HG03432 (cell line): ENCODE measurements at regions not wholly inside any gene's neighbourhood (a gene's known extent, or its start where the extent isn't known, plus 50 kb on each side); places are given as distances from the start of the nearest gene placed in this dataset.
"Not testable (repeated sequence)": the region's sequence is repeated elsewhere in the genome, so short reads cannot be mapped to it uniquely, and the experiment has no call there.

ENCODE experiments used
- ATAC-seq: cut with Tn5 transposase; IDR thresholded peaks from one replicate; pipeline ENCODE4 v1.9.1; 2021; ENCODE audit warnings: mild to moderate bottlenecking, moderate library complexity; ENCODE audit not compliant: unreplicated experiment

- no peak for ATAC-seq
These were observed 1412.0 kb upstream of the ZEB2 start for GRCh38 chr2:145931781-145932395.

- ATAC-seq, result no peak
These were observed 1410.4 kb upstream of the ZEB2 start for GRCh38 chr2:145930318-145930717.

GRCh38 chr2:145927131-145927950, 1407.4 kb upstream of the ZEB2 start:
- ATAC-seq, result no peak

- no peak for ATAC-seq
These were observed 1405.7 kb upstream of the ZEB2 start for GRCh38 chr2:145925591-145925990.

GRCh38 chr2:145919477-145919876, 1399.6 kb upstream of the ZEB2 start:
- ATAC-seq, result no peak

- no peak for ATAC-seq
These were observed 1399.0 kb upstream of the ZEB2 start for GRCh38 chr2:145918951-145919350.

- ATAC-seq, result no peak
These were observed 1396.9 kb upstream of the ZEB2 start for GRCh38 chr2:145916799-145917198.

GRCh38 chr2:145914716-145915115, 1394.8 kb upstream of the ZEB2 start:
- ATAC-seq, result no peak

GRCh38 chr2:145910416-145910815, 1390.5 kb upstream of the ZEB2 start:
- peak; percentile 84 for ATAC-seq

- no peak for ATAC-seq
These were observed 1389.8 kb upstream of the ZEB2 start for GRCh38 chr2:145909766-145910165.

- ATAC-seq, result no peak
These were observed 1389.3 kb upstream of the ZEB2 start for GRCh38 chr2:145909175-145909755.

- no peak for ATAC-seq
These were observed 1386.4 kb upstream of the ZEB2 start for GRCh38 chr2:145906354-145906753.

GRCh38 chr2:145905371-145905770, 1385.5 kb upstream of the ZEB2 start:
- ATAC-seq, result no peak

- ATAC-seq, result no peak
These were observed 1377.2 kb upstream of the ZEB2 start for GRCh38 chr2:145897151-145897550.

- ATAC-seq, result no peak
These were observed 1368.0 kb upstream of the ZEB2 start for GRCh38 chr2:145887915-145888314.

- ATAC-seq, result not testable (repeated sequence)
These were observed 1361.1 kb upstream of the ZEB2 start for GRCh38 chr2:145880997-145881396.

GRCh38 chr2:145875016-145875415, 1355.1 kb upstream of the ZEB2 start:
- no peak for ATAC-seq

GRCh38 chr2:145874466-145874865, 1354.5 kb upstream of the ZEB2 start:
- no peak for ATAC-seq

- ATAC-seq, result no peak
These were observed 1344.6 kb upstream of the ZEB2 start for GRCh38 chr2:145864501-145864900.

- ATAC-seq, result no peak
These were observed 1342.0 kb upstream of the ZEB2 start for GRCh38 chr2:145861940-145862339.

GRCh38 chr2:145860083-145860482, 1340.2 kb upstream of the ZEB2 start:
- no peak for ATAC-seq

- ATAC-seq, result no peak
These were observed 1335.2 kb upstream of the ZEB2 start for GRCh38 chr2:145855142-145855541.
